Limb (tissue), 2 donors: ENCODE measurements at regions not wholly inside any gene's neighbourhood (a gene's known extent, or its start where the extent isn't known, plus 50 kb on each side); places are given as distances from the start of the nearest gene placed in this dataset.
"Not testable (repeated sequence)": the region's sequence is repeated elsewhere in the genome, so short reads cannot be mapped to it uniquely, and the experiment has no call there.

Source experiments
- DNase-seq, 2 donors: peaks; one replicate each; pipeline ENCODE4 v3.0.0-alpha.2; 2016; ENCODE audit errors: extremely low spot score in 2 of 2

DNA sequence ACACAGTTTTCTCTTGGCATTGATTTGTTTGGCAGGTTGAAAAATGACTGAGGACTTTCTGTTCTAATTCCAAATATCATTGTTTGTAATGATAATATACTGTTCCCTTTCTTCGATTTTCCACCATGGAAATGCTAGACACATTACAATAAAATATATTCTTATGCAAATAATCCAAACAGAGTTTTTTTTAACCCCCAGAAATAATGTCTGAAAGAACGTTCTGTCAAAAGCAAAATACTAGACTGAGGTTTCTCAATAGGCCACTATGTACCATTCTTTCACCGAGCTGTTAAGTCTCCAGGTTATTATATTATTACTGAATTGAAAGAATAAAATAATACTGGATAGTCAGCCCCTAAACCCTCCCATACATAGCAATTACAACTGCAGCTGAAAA, 312.5 kb downstream of the ZIC3 start:
- DNase-seq, result no peak

DNA sequence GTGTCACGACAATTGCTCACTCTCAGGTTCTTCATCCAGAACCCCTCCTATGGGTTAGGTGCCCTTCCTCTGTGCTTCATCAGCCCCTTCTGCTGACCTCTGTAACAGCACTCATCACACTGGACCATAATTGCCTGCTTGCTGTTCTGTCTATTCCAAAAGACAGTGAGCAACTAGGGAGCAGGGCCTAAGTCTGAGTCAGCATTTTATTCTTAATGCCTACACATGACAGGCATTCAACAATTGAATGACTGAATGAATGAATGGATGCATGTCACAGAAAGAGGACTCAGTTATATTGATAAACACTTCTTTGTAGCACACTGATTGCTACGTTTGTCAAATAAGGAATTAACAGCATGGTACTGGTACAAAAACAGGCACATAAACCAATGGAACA, 317.0 kb downstream of the ZIC3 start:
- no peak for DNase-seq

DNA sequence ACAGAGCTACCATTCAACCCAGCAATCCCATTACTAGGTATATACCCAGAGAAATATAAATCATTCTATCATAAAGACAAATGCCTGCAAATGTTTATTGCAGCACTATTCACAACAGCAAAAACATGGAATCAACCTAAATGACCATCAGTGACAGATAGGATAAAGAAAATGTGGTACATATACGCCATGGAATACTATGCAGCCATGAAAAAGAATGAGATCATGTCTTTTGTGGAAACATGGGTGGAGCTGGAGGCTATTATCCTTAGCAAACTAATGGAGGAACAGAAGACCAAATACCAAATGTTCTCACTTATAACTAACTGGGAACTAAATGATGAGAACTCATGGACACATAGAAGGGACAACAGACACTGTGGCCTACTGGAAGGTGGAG, 318.9 kb downstream of the ZIC3 start:
- not testable (repeated sequence) for DNase-seq

DNA sequence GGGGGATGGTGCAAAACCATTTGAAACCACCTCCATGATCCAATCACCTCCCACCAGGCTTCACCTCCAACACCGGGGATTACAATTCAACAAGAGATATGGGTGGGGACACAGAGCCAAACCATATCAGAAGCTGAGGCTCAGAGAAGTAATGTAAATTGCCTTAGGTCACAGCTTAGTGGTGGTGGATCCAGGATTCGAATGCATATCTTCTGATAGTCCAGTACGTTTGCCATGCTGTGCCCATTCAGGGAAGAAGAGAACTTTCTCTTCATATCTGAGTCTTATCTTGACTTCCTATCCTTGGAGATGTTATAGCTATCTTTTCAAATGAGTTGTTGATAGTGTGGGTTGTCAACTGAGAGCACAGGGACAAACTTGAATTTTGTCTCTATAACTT, 325.5 kb downstream of the ZIC3 start:
- DNase-seq, result no peak

DNA sequence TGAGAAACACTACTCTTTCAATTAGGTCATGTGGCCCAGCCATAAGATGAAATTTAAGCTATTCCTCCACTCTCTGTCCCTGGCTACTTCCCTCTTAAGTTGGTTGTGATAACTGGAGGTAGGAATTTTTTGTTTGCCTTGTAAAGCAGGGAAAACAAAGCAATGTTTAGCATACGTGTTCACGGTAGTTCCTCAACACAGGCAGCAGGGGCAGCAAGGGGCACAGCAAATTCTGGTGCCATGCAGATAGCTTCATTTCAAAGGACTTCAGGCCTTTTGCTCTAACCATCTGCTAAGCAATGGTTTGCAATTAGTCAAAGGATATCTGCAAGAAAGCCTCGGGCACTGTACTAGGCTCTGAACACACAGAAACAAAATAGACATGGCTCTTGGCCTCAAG, 330.2 kb downstream of the ZIC3 start:
- no peak for DNase-seq

DNA sequence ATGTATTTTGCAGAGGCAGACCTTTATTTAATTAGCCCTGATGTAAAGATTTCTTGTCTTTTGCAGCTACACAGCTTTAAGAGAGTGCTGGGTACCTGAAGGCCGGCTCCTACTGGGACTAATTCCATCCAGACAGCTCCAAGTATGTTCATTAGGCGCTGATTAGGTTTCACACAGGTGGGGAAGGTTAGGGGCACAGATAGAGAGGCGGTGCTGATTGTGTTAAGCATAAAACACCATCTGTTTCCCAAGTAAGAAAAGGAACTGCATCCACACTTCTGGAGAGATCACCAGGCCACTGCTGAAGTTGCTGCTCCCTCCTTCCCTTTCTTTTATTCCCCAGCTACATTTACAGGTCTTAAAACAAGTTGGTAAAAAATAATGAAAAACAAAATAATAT, 349.5 kb downstream of the ZIC3 start:
- DNase-seq, result no peak

DNA sequence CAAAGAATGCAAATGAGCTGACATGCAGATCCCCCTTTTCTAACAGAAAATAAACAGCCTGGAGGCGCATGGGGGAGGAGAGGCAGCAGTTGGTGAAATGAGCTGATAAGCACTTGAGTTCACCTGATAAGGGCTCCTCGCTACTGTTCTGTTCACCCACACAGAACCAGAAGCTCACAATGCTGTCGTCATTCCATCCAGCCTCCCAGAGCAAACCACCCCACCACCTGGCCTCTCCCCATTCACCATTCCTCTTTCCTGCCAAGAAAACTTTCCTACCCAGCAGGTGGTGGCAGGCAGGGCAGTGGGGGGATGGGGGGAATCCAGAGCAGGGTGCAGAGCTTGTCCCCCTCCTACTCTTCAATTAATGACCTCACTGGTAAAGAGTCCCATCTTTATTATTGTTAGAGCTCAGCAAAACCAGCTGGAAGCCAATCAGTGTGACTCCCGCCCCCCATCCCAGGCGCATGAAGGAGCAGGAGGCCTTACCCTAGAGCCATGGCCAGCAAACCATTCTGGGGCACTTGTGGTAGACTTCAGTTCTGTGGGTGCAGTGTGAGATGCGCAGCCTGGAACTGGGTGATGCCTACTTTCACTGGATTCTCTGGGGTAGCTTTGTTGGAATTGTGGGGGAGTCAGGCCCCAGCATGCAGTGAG, 350.3 kb downstream of the ZIC3 start:
- no peak for DNase-seq

DNA sequence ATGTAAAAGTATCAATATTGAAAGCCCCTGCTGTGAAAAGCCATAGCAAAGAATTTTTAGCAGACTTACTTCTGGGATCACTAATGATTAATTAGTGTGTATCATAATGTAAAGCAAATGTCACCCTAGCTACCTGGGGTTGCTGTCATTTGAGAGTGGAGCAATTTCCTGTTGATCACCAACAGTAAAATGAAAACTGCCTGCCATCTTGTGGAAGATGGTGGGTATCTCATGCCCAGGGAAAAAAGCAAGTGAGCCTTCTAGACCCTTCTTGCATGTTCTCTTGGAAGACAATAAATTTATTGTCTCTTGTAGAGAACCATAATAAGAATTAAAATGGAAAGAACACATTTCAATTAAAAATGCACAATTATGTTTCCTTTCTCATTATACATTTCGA, 360.2 kb downstream of the ZIC3 start:
- peak in 1 of 2 donors; percentile 7 for DNase-seq

DNA sequence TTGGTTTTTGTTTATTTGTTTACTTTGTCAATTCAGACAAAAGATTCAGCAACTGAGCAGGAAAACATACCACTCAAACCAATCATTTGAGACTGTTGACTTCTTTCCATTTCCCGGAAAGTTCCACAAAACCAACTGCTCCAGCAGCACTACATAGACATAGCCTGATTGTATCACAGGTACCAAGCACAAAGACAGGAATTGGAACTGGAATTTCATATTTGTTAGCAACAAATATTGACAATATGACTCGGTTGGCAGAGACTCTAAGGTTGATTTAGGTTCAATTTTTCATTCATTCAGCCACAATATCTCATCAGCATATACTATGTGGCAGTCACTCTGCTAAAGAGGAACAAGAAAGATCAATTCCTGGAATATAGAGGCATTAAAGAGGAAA, 364.0 kb downstream of the ZIC3 start:
- no peak for DNase-seq

DNA sequence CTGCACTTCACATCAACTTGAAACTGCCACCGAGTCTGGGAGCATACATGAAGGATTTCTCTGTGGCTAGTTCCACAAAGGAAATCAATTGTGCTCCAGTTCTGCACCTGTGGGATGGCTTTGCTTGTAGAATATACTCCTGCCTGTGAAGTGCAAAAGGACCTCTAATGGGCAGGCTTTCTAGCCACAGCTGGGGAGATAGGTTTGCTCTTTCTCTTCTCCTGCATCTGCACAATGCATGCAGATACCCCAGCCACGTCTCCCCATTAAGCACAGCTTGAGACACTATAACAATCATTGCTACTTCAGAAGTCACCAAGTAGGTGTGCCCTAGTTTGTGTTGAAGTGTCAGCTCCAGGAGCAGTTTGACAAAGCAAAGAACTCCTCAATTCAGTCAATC, 364.6 kb downstream of the ZIC3 start:
- no peak for DNase-seq

DNA sequence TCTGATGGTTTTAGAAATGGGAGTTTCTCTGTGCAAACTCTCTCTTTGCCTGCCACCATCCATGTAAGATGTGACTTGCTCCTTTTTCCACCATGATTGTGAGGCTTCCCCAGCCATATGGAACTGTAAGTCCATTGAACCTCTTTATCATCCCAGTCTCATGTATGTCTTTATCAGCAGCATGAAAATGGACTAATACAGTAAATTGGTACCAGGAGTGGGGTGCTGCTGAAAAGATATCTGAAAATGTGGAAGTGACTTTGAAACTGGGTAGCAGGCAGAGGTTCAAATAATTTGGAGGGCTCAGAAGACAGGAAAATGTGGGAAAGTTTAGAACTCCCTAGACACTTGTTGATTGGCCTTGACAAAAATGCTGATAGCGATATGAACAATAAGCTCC, 368.3 kb downstream of the ZIC3 start:
- not testable (repeated sequence) for DNase-seq

DNA sequence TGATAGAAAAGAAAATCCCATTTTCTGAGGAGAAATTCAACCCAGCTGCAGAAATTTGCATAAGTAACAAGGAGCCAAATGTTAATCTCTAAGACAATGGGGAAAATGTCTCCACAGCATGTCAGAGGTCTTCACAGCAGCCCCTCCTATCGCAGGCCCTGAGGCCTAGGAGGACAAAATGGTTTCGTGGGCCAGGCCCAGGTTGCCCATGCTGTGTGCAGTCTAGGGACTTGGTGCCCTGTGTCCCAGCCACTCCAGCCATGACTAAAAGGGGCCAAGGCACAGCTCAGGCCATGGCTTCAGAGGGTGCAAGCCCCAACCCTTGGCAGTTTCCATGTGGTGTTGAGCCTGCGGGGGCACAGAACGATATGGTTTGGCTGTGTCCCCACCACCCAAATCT, 369.0 kb downstream of the ZIC3 start:
- DNase-seq, result not testable (repeated sequence)

DNA sequence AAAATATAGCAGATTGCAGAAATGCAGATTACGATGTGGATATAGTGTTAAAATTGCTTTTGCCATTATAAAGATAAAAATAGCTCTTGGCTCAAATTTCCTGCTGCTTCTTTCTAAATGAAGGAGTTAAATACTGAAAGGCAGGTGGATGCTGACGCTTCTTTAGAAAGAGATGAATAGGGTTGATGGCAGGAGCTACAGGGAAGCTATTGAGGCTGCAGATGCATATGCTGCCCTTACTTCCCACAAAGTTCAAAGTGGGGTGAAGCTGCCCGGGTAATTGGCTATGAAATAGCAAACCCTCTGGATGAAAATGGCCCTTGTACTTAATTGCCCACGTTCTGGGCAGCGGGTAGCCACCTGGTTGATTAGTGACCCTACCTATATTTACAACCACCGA, 379.5 kb downstream of the ZIC3 start:
- DNase-seq, result no peak

DNA sequence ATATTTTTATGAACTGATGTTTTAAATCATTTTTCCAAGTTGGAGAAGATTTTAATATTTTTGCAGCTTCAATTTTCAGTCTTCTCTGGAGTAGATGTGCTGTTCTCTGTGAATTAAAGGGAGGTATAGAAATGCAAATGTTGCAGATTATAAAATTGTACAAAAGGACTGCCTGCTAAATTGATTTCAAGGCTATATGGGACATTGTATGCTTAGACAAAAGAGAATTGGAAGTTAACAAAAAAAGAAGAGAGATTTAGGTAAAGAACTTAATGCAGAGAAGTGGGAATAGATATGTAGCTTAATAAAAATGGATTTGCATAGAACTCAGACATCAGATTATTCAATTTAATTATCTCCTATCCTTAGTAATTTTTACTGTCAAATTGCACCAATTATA, 403.3 kb downstream of the ZIC3 start:
- DNase-seq, result no peak

DNA sequence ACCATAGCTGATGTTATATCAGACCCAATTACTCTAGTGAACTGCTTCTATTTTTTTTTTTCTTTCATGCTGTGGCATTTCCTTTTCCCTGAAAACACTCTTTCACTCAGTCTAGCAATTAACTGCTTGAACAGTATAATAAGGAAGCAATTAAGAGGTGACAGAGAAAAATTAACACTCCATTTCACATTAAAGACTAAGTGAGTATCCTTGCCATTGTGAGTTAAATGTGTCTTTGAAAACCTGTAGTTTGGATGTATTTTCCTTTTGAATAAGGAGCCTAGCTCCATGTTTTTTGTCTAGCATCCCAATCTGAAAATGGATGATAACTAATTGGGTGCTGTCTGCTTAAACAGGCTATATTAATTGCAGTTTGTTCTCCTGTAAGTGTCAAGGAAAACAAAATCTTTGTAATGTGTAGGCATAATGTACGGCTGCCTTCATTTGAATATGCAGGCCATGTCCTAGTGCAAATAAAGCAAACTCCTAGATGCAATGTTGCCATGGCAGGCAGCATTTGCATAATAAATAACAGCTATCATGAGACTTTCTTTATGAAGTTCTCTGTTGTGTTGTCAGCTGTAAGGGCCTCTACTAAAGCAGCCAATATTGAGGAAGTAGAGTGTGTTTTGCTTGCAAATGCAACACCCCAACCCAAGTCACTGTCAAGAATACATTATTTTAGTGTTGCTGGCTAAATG, 416.7 kb downstream of the ZIC3 start:
- no peak for DNase-seq

DNA sequence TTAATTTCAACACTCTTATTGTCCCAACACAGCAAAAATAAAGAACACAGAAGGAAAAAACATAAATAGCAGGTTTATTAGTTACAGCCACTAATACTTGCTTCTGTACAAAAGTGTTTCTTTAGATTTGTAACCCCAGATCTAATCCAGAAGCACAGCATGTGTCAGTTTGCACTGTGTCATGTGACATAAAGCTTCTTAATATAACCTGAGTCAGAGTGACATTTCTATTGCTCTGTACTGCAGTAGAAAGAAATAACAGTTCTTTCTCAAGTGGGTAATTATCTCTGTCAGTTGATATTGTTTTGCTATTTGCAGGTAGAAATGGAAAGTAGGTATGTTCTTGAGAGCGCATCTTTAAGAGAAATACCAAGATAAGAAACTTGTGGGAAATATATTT, 422.5 kb downstream of the ZIC3 start:
- DNase-seq, result no peak

DNA sequence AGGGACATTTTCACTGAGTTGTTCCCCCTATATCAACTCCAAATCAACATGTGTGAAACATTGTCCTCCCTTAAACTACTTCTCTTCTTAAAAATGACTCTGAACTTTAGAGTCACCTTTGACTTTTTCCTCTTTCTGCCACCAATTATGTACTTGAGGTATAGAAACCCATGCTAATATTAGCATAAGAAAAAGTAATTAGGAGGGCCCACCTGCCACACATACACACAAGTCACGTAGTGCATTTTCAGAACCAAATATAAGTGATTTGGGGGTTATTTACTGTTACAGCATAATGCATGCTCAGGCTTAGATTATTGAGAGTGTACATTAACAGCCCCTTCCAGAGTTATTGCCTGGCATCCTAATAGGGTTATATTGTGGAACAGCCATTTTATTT, 432.7 kb downstream of the ZIC3 start:
- no peak for DNase-seq

DNA sequence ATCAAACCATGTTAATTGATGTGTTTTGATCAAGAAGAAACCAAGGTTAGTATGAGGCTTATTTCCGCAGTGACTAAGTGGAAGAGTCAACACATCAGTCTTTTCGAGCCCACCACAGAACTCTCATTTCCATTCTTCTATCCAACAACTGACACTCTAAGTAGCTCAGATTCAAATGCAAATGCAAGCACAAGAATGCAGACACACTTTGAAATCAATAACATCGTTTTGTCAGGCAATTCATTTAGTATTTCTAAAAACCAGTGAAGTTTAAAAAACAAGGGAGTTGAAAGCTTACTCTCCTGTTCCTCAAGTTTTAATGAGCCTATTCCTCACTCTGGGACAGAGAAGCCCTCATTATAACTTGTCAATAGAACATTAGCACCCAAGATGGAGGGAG, 433.1 kb downstream of the ZIC3 start:
- no peak for DNase-seq

DNA sequence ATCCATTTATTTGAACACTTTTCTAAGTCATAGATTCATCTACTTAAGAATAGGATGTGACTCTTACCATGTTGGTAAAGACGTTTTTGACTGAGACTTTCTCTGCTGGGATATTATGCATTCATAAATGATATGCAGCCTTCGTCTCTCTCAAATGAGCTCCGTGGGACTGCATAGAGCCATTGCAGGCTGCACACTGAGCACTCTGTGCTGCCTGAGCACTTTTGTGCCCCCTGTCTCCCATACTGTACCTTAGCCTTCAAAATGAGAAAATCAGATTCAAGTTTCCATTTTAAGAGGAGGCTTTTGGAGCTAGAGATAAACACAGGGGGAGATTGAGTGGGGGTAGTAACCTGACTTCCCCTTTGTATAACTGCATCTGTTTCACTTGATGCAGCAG, 433.6 kb downstream of the ZIC3 start:
- no peak for DNase-seq

DNA sequence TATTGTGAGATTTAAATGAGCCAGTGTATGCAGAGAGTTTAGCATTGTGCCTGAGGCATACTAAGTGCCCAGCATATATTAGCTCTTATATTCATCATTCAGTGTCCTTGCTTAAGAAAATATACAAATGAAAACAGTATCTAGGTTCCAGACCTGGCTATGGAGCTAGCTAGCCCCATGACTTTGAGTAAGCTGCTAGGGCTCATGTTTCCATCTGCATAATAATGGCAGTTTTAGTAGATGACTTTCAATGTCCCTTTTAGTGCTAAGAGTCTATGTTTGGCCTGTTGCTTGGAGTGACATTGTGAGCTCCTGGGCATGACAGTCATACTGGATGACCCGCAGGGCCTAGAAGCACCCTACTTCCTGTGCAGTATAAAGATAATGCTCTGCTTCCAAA, 435.3 kb downstream of the ZIC3 start:
- DNase-seq, result no peak

DNA sequence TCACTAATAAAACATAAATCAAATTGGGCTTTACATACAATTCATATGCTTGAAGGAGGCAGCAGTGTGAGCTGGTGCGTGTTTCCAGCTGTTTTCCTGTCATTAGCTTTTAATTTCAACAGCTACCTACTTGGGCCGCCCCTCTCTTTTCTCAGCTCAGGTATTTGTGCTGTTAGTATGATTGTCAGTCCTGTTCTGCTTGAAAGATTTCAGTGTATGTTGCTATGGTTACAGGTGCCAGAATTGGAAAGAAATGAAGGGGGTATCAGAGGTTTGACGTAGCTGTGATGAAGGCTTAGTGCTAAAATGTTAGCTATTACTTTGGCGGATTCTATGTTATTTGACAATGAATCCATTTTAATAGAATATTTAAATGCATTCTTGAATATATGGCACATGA, 440.3 kb downstream of the ZIC3 start:
- DNase-seq, result no peak

DNA sequence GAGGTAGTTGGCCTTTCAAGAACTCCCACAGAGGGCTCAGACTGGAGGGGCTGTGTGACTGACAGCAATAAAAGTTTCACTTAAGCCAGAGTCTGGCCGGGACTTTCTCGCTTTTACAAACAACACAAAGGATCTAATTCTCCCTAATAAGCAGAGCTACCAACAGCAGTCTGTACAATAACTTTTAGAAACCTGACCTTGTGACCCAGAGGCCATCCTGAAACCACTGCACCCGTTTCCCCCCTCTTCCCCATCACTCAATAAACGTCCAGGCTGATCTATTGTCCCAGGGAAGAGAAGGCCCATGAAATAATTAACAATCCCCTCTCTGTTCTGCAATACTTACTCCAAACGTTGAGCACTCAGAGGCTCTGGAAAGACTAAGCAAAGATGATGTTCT, 442.4 kb downstream of the ZIC3 start:
- DNase-seq, result no peak

DNA sequence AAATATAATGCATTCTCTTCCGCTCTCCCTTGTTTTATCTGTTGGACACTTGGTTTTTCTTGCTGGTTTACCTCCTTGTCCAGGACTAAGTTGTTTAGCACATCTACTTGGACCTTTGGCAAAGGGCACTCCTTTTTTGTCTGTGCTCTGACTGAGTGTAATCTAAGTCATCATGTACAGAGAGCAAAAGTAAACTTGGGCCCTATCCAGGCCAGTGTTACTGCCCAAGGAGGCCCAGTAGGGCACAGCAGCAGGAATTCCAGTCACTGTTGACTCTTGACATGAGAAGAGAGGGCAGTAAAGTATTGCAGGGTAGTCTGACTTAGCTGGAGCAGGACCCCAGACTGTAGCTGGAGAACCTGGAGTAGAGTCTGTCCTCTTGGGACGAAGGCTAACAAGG, 445.5 kb downstream of the ZIC3 start:
- no peak for DNase-seq

DNA sequence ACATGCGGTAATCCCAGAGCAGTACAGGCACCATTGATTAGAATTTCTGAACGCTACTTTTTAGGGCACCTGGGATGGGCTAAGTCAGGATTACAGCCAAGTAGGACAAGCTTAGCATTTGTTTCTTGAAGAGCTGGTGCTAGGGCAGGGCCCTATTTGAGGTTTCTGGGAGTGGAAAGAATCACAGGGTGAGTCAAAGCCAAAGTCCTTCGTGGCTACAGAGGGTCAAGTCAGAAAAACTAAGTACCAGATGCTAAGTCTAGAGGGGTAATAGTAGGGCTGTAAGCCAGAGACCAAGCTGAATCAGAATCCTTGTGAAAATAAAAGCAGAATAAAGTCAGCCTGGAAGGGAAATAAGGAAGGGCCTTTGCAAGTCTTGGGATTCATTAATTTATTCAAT, 448.6 kb downstream of the ZIC3 start:
- DNase-seq, result peak in 1 of 2 donors; percentile 1
